NCI-H446 (cell line): ENCODE measurements at regions not wholly inside any gene's neighbourhood (a gene's known extent, or its start where the extent isn't known, plus 50 kb on each side); places are given as distances from the start of the nearest gene placed in this dataset.
"Not testable (repeated sequence)": the region's sequence is repeated elsewhere in the genome, so short reads cannot be mapped to it uniquely, and the experiment has no call there.

Experiments used
- DNase-seq, 2 experiments: peaks; one replicate each; lab custom pipeline; 2025; lab: John Stamatoyannopoulos, UW

DNA sequence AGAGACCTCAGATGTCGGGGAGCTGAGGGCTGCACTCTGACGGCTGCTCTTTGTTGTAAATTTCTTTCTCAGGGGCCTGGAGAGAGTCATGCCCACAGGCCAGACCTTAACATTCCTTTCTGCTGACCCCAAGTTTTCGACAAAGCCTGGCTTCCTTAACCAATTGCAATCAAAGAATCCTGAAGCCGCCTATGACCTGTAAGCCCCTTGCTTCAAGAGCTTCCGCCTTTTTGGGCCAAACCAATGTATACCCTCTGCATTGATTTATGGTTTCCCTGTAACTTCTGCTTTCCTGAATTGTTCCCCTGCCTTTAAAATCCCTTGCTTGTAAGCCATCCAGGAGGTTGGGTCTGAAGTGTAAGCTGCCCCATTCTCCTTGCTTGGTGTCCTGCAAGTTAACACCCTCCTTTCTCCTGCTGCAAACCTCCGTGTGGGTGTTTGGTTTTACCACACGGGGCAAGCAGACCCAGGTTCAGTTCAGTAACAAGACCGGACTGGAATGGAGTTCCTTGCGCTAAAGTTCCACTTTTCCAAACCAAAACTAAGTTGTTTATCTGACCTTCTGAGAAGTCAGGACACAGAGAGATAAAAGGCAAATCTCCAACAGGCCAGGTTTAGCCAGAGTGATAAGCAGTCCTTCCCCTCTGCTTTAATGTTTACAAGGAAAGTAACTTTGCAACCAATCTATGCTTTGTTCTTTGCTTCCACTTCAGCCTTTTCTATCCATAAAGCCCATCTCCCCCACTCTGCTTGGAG, 141.6 kb downstream of the KCNJ12 start:
- no peak for DNase-seq

DNA sequence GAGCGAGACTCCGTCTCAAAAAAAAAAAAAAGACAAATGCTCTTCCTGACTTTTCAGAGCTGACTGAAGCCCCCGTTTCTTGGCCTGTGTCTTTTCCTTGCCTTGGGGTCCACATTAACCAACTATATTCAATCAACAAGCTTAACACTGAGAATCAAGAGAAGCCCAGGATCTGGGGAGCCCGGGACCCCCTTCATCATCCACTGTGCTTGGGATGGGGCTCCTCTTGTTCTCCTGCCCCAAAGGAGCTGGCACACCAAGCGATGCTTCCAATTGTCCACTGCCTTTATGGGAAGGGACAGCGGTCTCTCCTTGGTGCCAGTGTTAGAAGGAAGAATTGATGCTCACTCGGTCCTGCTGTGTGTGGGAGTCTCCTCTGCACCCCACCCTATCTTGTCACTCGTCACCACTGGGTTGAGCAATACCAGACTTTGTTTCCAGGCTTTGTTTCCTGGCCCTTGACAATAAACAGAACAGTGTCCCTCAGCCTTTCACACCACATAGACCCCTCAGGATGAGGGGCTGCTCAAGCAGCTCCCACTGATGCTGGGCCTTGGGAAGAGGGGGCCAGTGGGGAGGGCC, 146.7 kb downstream of the KCNJ12 start:
- no peak for DNase-seq

DNA sequence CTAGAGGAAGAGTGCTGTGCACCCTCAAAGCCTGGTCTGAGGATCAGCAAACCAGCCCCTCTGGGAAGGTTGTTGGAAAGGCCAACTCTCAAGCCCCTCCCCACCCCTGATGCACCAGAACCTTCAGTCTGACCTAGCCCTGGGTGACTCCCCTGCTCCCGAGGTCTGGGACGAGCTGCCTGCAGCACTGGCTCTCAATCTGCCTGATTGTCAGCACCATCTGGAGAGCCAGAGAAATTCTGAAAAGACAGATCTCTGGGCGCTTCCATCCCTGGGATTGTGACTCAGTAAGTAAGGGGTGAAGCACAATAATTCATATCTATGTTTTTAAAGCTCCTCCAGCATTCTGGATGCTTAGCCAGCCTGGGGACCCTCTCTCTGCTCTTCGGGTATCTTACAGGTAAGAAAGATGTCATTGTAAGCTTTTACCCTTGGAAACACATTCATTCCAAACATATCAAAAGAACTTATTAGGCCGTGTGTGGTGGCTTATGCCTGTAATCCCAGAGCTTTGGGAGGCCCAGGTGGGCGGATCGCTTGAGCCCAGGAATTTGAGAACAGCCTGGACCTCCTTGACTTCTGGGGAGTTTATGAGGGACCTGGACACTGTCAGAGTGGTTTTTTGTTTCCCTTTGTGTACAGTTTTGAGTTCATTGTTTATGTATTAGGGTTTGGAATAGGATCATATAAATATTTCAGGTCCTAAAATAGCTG, 147.5 kb downstream of the KCNJ12 start:
- no peak for DNase-seq

DNA sequence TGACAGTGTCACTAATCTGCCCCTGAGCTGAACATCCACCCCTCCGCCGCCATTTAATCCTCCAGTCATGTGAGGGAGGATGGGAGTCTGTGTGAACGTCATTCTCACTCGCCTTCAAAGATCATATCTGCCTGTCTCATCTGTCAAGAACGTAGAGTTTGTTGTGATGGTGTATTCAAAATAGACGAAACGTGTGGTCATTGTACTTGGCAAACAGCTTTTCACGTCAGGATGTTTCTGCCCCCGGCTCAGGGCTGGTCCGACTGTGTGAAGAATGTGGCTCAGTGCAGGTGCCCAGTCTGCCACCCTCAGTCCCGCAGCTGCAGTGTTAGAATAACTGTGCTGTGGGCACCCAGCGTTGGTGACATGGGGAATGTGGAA, 148.0 kb downstream of the KCNJ12 start:
- DNase-seq, result no peak

DNA sequence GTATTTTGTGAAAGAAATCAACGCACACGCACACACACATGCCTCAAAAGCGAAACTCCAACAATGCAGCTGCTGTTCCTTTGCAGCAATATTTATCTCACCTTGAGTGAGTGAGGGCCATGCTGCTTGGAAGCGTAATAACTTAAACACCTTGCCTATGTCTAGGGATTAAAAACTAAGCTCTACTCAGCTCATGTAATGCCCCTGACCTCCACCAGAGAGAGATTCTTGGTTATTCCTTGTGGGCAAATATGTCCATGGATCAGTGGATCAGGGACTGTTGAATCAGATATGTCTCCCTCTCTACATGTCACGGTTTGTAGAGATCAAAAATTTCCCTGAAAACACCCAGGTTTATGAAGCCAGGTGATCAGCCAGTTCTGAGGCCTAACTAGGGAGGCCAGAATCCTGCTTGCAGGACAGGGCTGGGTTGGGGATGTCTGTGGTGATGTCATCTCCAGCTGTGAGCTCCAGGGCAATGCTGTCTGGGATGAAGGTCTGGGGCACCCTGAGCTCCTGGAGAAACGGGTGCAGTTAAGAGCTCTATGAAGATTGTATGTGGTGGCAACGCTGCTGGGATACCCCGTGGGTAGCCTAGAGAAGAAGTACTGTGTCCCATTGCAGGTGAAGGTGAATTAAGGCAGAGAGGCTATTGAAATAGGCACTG, 149.4 kb downstream of the KCNJ12 start:
- no peak for DNase-seq

DNA sequence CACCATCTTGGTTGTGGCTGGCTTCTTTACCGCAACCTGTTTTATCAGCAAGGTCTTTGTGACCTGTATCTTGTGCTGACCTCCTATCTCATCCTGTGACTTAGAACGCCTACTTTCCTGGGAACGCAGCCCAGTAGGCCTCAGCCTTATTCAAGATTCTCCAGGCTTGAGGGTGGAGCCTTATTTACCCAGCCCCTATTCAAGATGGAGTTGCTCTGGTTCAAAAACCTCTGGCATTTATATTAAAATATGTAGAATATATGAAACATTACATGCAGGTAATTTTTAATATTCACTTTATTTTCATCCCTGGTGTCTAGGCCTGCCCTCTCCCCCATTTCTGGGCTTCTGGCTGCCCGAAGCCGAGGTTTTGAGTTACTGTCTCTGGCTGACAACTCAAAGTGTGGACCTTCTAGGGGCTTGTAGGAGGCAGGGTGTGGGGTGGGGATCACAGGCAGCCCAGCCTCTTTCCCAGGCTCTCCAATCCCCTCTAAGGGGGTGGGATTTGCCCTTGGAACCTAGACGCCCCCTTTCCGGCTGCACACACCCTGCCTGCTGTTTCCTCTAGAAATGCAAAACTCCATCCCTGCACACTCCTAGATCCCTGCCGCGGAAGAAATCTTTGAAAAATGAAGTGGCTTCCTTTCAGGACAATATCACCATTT, 152.0 kb downstream of the KCNJ12 start:
- no peak for DNase-seq

DNA sequence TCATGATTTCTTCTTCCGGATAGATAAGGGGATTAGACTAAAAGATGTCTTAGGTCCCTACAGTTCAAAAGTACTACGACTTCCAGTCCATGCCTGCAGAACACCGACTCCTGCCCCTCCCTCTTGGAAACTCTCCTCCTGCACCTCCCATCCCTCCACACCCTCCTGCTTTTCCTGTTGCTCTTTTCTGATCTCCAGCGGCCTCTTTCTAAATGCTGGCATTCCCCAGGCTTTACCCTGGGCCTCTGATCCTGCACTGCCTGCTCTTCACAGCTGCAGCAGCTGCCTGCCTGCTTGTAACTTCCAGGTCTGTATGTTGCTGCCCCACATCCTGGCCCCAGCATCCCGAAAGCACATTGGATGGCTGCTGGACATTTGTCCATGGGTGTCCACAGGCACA, 154.2 kb downstream of the KCNJ12 start:
- no peak for DNase-seq

DNA sequence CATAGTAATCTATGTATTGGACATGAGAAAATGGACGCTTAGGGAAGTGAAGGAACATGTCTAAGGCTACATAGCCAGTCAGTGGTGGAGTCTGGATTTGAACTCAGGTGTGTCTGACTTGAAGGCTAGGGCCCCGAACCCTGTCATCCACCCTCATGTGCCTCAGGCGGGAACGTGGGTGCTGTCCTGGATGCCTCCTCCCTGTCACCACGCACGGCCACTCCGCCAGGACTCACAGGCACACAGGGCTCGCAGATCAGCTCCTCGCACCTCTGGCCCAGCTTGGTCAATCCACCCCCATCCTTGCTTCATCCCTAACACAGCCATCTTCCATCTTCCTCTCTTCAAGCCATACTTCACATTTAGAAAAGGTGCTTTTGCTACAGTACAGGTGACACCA, 154.7 kb downstream of the KCNJ12 start:
- DNase-seq, result no peak

DNA sequence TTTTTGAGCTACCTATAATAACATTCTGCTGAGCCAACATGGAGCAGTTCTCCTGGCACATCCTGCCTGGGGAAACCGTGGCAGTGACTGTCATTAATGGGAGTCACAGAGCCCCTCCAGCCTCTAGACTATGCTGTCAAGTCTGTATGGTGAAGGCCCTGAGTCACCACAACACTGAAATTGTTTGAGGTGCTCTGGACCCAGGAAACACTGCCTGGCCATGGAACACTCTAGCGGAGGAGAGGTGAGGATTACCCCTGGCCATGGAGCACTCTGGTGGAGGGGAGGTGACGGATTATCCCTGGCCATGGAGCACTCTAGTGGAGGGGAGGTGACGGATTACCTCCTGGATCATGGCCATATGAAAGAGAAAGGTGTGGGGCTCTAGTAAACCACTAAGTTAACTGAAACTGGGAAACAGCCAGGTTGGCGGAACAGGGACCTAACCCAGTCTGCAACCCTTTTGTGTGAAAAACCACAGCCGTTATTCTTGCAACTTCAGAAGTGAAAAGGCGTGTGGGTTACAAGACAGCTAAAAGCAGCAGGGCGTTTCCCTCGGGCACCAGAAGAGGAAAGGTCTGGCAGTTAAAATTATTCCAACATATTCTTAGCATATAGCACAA, 156.7 kb downstream of the KCNJ12 start:
- DNase-seq, result no peak

DNA sequence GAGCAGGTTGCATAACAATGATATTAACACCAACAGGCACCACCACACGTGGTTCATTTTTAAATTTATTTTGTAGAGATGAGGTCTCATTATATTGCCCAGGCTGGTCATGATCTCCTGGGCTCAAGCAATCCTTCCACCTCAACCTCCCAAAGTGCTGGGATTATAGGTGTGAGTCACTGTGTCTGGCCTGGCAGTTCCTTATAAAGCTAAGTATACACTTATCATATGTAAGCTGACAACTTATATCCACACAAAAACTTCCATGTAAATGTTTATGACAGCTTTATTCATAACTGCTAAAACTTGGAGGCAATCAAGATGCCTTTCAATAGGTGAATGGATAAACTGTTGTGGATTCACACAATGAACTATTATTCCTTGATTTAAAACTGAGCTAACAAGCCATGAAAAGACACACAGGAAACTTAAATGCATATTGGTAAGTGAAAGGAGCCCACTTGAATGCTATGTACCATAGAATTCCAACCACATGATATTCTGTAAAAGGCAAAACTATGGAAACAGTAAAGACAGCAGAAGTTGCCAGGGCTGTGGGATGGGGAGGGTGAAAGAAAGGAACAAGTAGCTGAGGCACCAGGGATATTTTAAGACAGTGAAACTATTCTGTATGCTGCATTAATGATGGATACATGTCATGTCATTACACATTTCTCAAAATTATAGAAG, 156.5 kb upstream of the KCNJ18 start:
- no peak for DNase-seq

DNA sequence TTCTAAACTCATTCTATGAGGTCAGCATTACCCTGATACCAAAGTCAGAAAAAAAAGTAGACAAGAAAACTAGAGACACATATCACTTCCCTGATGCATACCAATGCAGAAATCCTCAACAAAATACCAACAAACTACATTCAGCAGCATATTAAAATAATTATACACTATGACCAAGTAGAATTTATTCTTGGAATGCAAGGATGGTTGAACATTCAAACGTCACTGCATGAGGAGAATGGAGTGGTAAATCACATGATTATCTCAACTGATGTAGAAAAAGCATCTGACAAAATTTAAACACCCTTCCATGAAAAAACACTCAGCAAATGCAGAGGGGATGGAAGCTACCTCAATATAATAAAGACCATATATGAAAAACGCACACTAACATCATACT, 155.0 kb upstream of the KCNJ18 start:
- no peak for DNase-seq

DNA sequence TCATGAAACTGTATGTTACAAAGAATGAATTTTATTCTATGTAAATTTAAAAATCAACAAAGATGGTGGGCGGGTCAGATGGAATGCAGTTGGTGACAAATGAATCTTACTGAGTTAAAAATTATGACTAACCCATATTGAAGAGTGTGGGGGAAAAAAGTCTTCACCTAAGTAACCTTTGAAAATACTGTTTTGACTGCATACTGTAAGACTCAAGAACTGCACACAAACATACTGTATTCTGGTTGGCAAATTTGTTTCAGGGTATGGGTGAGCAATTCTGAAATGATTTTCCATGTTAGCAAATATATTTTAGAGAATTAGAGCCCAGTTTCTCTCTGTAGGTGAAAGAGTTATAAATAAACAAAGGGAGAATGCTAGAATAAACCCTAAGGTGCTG, 153.7 kb upstream of the KCNJ18 start:
- no peak for DNase-seq

DNA sequence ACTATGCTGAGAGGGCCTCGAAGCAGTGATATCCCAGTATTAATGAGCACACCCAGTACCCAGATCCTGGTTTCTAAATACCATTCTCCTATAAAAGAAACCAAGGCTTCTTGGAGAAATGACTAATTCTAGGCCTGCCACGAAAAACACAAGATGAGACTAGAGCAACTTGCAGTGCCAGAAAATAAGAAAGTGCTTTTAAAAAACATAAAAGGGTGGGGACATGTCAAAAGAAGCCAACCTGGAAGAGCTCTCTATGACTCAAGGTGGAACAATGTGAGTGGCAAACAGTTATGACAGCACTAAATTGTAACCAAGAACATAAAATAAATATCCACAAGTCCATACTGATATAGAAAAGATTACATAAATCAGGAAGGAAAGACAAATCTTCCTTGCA, 153.2 kb upstream of the KCNJ18 start:
- no peak for DNase-seq

DNA sequence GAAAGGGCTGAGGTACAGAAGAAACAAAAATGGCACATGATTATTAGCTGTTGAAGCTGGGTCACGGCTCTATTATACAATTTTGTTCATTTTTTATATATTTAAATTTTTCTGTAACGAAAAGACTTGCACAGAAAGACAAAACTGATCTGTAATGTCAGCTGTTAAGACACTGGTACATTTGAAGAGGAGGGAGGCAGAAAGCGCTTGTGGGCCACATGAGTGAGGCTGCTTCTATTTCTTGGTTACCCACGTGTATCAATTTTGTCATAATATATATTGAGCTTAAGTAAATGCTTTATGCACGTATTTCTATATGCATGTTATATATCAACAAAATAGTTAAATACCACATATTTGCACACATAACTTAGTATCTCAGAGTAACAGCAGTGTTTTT, 151.8 kb upstream of the KCNJ18 start:
- DNase-seq, result no peak

DNA sequence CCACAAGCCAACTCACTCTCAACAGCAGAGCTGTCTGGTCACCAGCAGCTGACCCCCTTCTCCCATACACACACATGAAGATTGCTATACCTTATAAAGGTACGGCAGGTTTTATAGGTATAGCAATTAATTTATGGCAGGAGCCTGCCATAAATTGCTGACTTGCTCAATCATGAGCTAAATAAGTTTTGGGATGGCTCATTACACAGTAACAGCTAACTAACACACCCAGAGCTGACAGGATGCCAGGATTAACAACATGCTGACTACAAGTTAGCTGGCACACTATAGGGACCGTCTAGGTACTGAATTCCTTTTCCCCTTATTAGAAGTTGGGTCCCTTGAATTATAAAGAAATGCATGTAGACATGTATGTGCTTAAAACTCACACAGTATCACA, 150.3 kb upstream of the KCNJ18 start:
- DNase-seq, result no peak

DNA sequence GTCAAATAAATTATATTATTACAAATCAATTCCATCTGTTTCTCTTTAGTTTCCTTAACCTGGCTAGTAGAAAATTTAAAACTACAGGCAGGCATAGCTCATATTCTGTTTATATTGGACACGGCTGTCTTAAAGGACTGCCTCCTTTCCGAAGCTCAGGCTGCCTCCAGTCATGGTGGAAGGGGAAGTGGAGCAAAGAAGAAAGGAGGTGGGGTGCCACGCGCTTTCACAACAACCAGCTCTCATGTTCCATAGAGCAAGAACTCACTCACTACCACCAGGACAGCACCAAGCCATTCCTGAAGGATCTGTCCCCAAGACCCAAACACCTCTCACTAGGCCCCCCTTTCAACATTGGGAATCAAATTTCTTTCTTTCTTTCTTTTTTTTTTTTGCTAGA, 149.3 kb upstream of the KCNJ18 start:
- DNase-seq, result no peak

DNA sequence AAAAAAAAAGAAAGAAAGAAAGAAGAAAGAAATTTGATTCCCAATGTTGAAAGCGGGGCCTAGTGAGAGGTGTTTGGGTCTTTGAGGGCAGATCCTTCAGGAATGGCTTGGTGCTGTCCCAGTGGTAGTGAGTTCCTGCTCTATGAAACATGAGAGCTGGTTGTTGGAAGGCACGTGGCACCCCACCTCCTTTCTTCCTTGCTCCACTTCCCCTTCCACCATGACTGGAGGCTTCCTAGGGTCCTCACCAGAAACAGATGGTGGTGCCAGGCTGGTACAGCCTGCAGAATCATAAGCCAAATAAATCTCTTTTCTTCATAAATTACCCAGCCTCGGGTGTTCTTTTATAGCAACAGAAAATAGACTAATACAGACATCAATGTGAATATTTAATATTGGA, 147.3 kb upstream of the KCNJ18 start:
- no peak for DNase-seq

DNA sequence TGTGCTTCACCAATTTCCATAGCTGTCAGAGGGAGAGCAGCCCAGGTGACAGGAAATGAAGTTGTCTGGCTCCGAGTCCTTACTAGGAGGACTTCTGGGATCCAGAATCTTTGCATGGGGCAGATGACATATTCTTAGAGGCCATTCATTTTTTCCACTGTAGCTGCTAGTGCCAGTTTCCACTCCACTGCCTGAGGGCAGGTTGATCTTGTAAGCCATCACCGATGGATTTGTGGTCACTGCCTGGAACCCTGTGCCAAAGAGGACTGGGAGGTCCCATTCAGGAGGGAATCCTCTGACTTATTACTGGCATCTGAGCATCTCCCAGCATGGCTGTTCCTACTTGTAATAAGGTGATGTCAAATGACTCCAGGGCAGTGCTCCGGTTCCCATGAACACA, 144.1 kb upstream of the KCNJ18 start:
- no peak for DNase-seq

DNA sequence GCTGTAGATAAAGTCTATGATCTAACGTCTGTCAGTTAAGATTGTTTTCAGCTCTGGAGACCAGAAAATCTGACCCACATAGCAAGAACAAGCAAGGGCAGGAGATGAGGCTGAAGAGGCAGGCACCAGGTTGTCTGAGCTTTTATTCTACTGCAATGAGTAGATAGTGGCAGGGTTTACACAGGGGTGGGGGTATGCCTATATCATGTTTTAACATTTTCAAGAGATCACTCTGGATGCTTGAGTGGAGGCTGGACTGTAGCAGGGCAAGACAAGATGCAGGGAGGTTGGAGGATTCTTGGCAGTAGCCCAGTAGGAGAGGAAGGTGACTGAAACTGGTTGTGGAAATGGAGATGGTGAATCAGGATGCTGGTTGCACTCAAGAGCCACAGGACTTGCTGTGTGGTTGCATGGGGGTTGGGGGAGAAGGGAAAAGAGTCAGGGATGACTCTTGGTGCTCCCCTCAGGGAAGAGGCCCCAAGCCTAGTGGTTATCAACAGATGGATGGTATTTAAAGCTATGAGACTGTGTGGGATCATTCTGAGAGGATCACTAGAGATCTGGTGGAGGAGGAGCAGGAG, 143.1 kb upstream of the KCNJ18 start:
- DNase-seq, result no peak

DNA sequence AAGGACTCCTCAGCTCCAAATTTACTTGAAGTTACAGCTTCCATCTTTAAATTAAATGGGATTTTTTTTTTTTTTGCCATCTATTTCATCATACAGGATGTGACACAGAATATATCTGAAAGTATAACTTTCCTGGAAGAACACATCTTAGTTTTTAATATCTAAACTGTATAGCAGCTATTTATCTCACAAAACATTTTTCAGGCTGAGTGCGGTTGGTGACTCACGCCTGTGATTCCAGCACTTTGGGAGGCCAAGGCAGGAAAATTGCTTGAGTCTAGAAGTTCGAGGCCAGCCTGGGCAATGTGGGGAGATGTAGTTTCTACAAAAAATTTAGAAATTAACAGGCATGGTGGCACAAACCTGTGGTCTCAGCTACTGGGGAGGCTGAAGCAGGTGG, 142.3 kb upstream of the KCNJ18 start:
- not testable (repeated sequence) for DNase-seq
